ENCODE measurements at regions not wholly inside any gene's neighbourhood (a gene's known extent, or its start where the extent isn't known, plus 50 kb on each side); places are given as distances from the start of the nearest gene placed in this dataset.
A peak's percentile ranks its signal among the peaks of the same experiment; 100 is the strongest.

- Histone ChIP-seq H3K36me3 (no peaks in the 10 kb centered on the region), H3K9me3 (replicated peaks) (no peaks in the 10 kb centered on the region), H3K4me3 (no peak overlapping the region), H3K27ac (replicated peaks) (peak overlapping the region; percentile 41), H3K27me3 (ENCODE audit: low read depth) (no peaks in the 10 kb centered on the region), H3K4me1 (peaks cover 36% of the 10 kb centered on the region)
- TF ChIP-seq, protein P1, sequence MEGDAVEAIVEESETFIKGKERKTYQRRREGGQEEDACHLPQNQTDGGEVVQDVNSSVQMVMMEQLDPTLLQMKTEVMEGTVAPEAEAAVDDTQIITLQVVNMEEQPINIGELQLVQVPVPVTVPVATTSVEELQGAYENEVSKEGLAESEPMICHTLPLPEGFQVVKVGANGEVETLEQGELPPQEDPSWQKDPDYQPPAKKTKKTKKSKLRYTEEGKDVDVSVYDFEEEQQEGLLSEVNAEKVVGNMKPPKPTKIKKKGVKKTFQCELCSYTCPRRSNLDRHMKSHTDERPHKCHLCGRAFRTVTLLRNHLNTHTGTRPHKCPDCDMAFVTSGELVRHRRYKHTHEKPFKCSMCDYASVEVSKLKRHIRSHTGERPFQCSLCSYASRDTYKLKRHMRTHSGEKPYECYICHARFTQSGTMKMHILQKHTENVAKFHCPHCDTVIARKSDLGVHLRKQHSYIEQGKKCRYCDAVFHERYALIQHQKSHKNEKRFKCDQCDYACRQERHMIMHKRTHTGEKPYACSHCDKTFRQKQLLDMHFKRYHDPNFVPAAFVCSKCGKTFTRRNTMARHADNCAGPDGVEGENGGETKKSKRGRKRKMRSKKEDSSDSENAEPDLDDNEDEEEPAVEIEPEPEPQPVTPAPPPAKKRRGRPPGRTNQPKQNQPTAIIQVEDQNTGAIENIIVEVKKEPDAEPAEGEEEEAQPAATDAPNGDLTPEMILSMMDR (IDR thresholded peaks at IDR 0.05; ENCODE audit: borderline replicate concordance), result no peak
- intact Hi-C loops (cut with micrococcal nuclease), result loop anchor here (10.0 kb wide), 1 partner anchor 289 kb away; the partner anchor contains the start of gene ATP5PO
- no peak for DNase-seq
Measured at GRCh38 chr21:34203851-34204420, 130.6 kb downstream of the MRPS6 start.

DNA sequence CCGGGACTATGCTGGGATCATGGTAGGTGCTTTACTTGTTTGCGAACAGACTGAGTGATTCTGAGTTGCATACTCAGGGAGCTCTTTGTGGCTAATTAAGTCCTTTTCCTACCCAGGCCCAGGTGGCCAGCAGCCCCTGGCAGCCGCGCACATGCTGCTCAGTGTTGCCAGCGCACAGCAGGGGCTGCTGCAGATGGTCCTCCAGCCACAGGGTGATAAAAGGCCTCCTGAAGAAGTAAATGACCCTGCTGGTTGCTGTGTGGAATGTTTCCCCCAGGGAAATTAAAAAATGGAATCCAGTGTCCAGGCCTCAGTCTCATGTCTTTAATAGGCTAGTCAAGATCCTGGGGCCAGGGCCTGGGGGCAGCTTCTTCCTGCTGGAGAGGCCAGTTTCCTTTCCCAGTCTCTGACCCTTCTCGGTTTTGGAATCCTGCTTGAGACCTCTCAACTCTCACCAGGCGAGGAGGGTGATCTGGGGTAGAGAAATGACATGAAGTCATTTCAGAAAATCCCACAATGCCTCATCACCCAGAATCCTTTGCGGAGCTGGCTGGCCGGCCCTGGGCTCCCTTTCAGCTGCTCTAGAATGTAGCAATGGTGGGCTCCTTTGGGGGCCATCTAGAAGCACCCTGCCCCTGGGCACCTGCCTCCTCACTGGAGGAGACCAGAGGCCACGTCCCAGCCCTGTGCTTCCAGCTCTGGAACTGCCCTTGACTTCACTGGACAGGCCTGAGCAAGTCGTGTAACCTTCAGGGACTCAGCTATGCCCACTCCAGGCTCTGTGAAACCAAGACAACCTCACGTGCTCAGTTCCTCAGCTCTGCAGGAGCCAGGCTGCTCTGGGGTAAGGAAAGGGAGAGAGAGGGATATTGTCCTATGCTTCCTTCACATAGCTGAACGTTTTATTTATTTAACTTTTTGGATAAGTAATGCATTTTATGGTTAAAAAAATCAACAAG lies 131.4 kb downstream of the MRPS6 start:
- TF ChIP-seq, protein P1 (IDR thresholded peaks at IDR 0.05; ENCODE audit: borderline replicate concordance), result no peak
- intact Hi-C loops (cut with micrococcal nuclease), result loop anchor here (10.0 kb wide), 1 partner anchor 290 kb away; the partner anchor contains the start of gene ATP5PO
- no peaks in the 10 kb centered on the region for H3K27me3 ChIP-seq (ENCODE audit: low read depth)
- H3K36me3 ChIP-seq, result no peaks in the 10 kb centered on the region
- no peak overlapping the region for H3K4me3 ChIP-seq
- H3K27ac ChIP-seq (replicated peaks), result peak overlapping the region; percentile 41
- H3K4me1 ChIP-seq, result peaks cover 28% of the 10 kb centered on the region
- no peaks in the 10 kb centered on the region for H3K9me3 ChIP-seq (replicated peaks)
- DNase-seq, result no peak

GRCh38 chr21:34205811-34206571 lies 132.6 kb downstream of the MRPS6 start:
- TF ChIP-seq, protein P1 (IDR thresholded peaks at IDR 0.05; ENCODE audit: borderline replicate concordance), result no peak
- Histone ChIP-seq H3K4me1 (peaks cover 28% of the 10 kb centered on the region), H3K9me3 (replicated peaks) (no peaks in the 10 kb centered on the region), H3K27me3 (ENCODE audit: low read depth) (no peaks in the 10 kb centered on the region), H3K4me3 (no peak overlapping the region), H3K36me3 (no peaks in the 10 kb centered on the region), H3K27ac (replicated peaks) (no peak overlapping the region)
- intact Hi-C loops (cut with micrococcal nuclease), result loop anchor here (10.0 kb wide), 1 partner anchor 291 kb away; the partner anchor contains the start of gene ATP5PO
- DNase-seq, result no peak

GRCh38 chr21:34213959-34214358 lies 140.6 kb downstream of the MRPS6 start:
- intact Hi-C loops (cut with micrococcal nuclease), result no loop called here
- no peak overlapping the region for H3K27ac ChIP-seq (replicated peaks)
- H3K4me1 ChIP-seq, result peaks cover 22% of the 10 kb centered on the region
- H3K9me3 ChIP-seq (replicated peaks), result peaks cover 17% of the 10 kb centered on the region
- no peaks in the 10 kb centered on the region for H3K36me3 ChIP-seq
- TF ChIP-seq, protein P1 (IDR thresholded peaks at IDR 0.05; ENCODE audit: borderline replicate concordance), result no peak
- H3K4me3 ChIP-seq, result no peak overlapping the region
- no peaks in the 10 kb centered on the region for H3K27me3 ChIP-seq (ENCODE audit: low read depth)
- no peak for DNase-seq

GRCh38 chr21:34215501-34215900 lies 142.1 kb downstream of the MRPS6 start:
- DNase-seq, result no peak
- Histone ChIP-seq H3K9me3 (replicated peaks) (peaks cover 17% of the 10 kb centered on the region), H3K27me3 (ENCODE audit: low read depth) (no peaks in the 10 kb centered on the region), H3K4me3 (peak overlapping the region; percentile 5), H3K27ac (replicated peaks) (peak overlapping the region; percentile 56), H3K4me1 (peaks cover 22% of the 10 kb centered on the region), H3K36me3 (no peaks in the 10 kb centered on the region)
- TF ChIP-seq, protein P1 (IDR thresholded peaks at IDR 0.05; ENCODE audit: borderline replicate concordance), result no peak
- intact Hi-C loops (cut with micrococcal nuclease), result no loop called here
